ENCODE measurements at regions not wholly inside any gene's neighbourhood (a gene's known extent, or its start where the extent isn't known, plus 50 kb on each side); places are given as distances from the start of the nearest gene placed in this dataset.
"Not testable (repeated sequence)": the region's sequence is repeated elsewhere in the genome, so short reads cannot be mapped to it uniquely, and the experiment has no call there.

DNA sequence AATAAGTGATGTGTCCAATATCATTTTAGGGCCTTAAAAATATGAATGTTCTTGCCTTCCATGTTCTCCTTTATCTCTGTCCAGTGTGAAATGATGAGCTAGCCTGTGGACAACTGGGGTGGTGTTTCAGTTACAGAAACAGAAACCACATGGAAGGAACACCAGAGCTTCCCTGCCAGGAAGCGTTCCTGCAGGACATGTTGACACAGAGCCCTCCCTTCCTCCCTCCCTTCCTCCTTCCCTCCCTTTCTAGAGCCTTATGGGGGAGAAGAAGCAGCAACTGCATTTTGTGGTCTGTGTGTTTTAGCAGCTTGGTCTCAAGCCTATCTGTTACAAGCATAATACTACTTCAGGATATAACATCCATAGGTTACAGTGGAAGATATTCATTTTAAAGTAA is 539.7 kb upstream of the NETO1 start:
- FAIRE-seq: no peak

DNA sequence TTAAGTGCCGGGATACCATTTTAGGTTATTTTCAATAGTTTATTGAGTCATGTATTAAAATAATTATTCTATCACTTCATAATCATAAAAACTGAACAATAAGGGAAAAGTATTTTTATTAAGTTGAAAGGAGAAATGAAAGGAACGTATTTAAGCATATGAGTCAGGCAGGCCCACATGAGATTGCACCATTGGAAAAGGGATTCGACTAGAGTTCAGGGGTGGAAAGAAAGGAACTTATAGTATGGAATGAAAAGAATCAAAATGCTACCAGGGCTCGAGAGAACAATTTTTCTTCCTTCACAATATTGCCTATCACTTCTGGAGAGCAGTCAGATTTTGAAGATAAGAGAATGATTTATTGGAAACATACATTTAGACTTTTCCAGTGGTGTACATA is 516.5 kb upstream of the NETO1 start:
- FAIRE-seq: no peak

DNA sequence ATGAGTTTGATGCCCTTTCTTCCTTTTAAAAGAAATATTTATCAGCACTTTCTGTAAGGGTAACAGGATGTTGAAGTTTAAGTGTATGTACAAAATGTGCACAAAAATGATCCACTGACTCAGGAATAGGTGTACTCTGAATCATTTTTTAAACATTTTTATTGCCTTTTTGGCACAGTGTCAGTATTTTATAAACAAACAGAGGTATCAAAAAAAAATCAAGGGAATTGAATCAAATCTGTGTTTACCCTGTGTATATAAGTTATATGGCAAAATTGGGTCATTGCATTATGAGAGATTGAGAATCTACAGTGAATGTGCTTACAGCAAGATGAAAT is 513.9 kb upstream of the NETO1 start:
- FAIRE-seq: no peak

DNA sequence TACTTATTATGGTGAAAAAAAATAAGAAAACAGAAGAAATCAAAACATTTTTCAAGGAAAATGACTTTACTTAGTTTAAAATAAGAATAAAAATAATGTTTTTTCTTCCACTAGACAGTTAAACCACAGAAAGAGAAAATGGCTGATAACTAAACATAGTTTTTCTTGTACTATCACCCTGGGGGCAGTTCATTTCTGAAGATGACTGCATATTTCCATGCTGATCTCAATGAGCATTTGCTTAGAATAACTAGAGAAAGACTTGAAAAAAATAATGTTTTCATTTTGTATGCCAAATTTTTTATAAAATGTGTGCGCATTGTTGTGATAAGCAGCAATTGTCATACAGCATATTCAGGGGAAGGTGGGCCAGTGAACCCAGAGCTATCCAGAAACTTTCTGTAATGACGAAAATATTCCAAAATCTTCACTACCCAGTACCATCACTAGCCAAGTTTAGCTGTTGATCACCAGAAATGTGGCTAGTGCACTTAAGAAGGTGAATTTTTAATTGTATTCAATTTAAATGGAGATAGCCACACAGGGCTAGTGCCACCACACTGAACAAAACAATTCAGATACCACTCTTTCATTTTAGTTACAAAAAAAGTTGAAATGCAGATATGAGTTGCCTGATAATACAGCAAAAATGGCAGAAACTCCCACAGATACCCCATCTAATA is 513.4 kb upstream of the NETO1 start:
- FAIRE-seq: no peak

DNA sequence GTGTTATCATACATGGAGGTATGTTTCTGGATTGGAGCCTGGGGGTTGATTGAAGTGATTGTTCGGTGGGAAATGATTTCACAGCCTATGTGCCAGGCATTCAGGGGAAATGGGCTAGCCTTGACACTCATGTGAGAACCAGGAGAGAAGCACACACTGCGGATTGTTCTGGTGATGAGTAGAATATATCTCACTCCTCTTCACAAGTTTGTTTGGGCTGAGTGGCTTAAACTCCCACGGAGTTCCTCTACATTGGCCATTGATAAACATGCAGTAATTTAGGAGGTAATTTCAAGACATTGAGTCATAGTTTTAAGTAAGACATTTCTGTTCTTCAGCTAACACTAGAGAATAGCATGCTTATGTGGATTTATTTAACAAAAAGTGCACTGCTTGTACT is 498.9 kb upstream of the NETO1 start:
- FAIRE-seq: no peak

DNA sequence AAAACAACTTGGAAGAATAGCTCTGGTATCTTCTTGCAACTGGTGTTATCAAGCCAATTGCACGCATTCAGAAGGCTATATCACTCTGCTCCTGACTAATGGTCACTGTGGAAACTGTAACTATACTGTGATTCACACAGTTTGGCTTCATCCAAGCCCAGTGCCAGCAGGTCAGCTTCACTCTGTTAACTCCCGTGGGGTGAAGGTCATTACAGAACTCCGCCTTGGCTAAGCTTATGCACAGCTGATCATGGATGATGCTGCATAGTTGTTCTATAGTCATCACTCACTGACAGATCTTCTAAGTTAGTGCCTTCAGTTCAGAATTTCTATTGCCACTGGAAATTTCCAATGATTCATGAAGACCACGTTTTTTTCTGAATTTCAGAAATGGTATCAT is 497.2 kb upstream of the NETO1 start:
- no peak for FAIRE-seq

DNA sequence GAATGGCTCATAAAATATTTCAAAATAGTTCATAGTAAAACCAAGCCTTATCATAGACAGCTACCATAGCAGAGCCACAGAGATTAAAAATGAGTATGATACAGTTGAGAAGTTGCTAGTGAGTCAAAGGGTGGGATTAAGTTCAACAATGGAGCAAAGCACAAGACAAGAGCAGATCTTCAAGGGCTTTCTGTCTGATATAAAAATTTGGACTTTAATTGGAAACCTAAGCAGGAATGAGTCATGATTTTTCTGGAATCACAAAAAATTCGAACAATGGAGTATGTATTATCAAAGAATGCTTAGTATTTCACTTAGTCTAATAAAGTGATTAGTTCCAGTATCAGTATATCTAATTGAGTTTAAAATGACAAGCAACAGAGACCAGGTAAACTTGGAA is 487.3 kb upstream of the NETO1 start:
- FAIRE-seq: no peak

DNA sequence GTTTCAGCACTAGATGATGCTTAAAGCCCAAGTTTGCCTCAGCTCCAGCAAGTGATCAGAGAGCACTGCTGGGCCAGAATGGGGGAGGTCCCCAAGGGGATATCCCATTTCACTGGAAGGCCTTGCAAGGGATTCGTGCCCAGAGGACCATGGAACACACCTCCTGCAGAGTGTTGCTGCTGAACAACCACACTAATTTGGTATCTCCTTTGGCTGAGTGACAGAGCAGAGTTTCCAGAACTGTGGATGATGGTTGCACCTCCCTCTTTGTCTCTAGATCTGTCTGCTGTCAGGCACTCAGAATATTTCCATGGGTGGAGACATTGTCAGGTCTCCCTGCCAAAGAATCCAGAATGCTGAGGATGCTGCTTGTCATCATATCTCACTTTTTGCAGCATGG is 484.8 kb upstream of the NETO1 start:
- no peak for FAIRE-seq

DNA sequence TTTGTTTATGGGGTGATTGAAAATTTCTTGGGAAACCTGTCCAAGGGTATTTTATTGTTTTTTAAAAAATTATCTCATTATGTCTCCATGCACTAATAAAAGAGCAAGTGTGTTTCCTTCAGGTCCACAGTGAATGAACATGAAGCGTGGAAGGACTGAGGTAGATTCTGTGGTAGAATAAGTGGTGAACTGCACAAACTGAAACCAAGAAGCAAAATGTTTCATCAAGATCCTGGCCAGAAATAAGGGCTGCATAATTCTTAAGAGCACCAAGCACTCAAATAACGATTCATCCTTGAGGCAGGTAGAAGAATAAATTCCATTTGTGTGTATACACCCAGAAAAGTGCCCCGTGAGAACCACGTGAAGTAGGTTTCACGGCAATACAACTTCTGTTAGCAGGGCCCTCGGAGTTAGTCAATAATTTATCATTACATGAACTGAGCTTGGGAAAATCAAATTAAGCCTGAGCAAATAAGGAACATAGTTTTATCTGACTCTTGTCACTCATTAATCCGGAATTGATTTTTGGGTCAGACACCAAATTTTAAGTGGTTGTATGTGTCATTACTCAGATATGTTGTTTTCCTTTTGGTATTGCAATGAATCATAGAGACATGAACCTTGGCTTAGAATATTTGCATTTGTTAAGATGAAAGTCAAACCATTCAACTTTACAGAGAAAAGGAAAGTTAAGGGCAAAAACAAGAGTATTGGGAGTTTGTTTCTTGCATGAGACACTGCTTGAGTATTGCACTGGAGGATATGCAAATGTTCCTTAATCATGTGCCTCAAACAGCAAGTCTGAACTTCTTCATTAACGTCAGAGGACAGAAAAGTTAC is 472.6 kb upstream of the NETO1 start:
- FAIRE-seq: no peak

DNA sequence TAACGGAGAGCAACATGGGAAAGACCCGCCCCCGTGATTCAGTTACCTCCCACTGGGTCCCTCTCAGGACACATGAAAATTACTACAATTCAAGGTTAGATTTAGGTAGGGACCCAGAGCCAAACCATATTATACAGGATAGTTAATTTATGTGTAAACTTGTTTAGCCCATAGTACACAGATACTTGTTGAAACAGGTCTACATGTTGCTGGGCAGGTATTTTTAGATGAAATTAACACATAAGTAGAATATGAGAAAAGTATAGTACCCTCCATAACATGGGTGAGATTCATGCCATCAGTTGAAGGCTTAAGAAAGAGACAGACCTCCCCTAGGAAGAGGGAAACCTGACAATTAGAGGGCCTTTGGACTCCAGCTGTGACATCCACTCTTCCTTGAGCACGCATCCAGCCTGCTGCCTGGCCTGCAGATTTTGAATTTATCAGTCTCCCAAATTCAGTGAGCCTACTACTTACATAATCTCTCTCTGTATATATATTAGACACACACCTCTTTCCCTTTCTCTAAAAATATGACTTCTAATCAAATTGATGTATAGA is 463.5 kb upstream of the NETO1 start:
- FAIRE-seq: no peak

DNA sequence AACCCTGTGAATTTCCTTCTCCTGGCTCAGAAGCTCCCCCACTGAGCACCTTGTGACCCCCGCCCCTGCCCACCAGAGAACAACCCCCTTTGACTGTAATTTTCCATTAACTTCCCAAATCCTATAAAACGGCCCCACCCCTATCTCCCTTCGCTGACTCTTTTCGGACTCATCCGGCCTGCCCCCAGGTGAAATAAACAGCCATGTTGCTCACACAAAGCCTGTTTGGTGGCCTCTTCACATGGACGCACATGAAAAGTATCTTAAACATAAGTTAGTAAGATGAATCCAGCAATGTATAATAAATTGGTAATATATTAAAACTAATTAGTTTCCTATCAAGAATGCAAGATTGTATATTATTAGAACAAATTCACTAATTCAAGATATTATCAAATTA is 462.3 kb upstream of the NETO1 start:
- not testable (repeated sequence) for FAIRE-seq

DNA sequence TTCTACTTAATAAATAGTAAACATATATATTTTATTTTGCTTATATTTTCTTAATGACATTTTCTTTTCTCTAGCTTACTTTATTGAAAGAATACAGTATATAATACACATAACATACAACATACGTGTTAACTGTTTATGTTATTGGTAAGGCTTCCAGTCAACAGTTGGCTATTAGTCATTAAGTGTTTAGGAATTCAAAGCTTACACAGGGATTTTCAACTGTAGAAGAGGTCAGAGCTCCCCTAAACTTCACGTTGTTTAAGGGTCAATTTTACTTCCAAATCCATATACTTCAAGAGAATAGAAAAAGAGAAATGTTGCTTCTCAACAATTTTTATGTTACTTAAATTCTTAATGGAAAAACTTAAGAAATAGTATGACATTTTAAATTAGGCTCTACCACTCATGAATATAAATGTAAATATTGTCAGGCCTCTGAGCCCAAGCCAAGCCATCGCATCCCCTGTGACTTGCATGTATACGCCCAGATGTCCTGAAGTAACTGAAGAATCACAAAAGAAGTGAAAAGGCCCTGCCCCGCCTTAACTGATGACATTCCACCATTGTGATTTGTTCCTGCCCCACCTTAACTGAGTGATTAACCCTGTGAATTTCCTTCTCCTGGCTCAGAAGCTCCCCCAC is 456.5 kb upstream of the NETO1 start:
- FAIRE-seq: not testable (repeated sequence)

DNA sequence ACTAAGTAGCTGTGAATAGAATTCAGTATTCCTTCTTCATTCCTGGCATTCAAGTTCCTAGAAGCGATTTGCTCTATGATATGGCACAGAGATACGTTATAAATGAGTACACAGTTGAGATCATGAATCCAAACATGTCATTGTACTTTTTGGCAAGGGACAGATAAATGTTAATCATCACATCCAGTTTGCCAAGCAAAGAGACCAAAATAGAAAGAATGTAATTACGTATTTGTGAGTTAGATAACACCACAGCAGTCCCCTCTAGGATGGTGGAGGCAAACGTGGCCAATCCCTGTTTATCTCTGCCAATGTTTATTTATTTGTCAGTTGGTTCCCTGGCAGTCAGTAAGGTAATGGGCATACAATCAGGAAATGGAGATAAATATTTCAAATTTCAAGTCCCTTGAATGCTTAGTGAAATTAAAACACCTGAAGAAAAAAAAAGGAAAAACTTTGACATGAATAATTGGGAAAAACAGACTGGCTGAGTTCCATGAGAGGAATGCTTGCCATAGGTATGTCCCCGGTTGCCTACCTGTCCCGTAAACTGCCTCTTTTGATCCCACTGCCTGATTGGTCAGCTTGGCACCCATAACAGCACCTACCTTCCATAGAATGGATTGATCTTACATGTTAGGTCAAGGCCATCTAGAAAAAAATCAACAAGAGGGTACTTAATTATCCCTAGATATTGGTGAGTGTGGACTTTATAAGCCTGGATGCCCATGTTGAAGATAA is 451.1 kb upstream of the NETO1 start:
- FAIRE-seq: no peak

DNA sequence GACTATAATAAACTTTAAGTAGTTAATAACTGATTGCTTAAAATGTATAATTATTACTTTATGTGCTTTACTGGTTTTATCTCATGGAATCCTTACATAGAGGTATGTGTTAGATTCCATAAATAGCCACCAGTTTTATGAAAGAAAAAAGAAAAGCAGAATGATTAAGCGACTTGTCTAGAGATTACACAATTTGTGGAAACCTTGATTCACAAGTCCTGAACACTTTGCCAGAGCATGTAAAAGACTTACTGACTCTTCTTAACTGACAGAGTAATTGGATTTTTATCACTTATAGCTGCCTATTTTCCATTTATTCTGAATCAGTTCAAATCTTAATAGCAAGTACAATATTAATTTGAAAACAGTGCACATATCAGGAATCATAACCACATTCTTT is 448.7 kb upstream of the NETO1 start:
- FAIRE-seq: no peak

DNA sequence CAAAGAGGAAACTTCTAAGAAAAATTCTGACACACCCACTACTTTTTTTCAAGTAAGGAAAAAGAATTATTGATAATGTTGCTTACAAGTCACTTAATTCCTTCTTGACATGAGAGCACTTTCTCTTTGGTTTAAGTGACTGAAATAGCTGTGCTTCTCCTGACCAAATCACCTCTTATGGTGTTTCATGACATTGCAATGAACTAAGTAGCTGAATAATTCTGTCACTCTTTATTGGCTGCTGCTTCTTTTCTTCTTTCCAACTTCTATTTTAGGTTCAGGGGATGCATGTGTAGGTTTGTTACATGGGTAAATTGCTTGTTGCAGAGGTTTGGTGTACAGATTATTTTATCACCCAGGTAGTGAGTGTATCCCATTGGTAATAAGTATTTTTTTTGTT is 447.6 kb upstream of the NETO1 start:
- FAIRE-seq: no peak

DNA sequence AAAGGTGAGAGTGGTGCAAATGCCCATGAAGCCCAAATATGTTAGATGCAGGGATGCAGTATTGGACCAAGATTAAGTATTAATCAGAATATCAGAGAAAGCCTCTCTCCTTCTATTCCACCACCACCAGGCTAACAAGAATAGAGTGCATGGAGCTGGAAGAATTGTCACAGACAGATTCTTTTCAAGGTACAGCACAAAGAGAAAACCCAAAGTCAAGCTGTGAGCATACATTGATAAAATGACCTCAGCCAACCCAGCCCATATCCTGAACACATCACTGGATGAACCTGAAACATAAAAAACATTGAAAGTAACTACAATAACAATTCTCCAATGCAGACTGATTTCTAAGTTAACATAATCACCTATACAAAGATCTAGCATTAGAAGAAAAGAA is 445.7 kb upstream of the NETO1 start:
- no peak for FAIRE-seq

DNA sequence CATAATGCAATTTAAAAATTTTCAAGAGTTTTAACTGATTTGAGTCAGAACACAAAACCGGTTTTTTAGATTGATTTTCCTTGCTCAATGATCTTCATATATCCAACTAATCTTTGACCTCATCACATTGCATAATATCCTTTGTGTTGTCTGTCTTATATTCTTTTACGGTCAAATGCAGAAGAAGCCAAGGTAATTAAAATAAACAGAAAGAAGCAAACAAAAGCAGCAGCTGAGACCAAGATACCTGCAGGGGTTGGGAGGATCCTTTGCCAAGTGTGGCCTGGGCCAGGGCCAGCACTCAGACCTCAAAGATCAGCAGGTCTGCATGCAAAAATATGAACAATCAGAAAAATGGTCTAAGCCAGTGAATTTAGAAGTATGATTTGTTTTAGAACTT is 428.9 kb upstream of the NETO1 start:
- no peak for FAIRE-seq

DNA sequence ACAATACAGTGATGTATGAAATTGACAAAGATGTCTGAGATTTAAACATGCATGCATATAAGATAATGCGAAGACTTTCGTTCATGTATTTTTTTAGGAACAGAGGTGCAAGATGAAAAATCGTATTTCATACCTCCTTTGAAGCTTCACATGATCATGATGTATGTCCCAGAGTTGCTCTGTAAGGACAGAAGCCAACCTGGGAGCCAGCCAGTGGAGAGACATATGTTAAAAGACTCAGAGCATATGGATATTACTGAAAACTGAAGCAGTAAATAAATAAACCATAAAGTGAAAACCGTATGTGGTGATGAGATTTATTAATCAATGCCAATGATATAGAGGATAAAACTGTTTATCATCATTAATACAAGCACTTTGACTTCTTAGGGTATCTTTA is 424.4 kb upstream of the NETO1 start:
- no peak for FAIRE-seq

DNA sequence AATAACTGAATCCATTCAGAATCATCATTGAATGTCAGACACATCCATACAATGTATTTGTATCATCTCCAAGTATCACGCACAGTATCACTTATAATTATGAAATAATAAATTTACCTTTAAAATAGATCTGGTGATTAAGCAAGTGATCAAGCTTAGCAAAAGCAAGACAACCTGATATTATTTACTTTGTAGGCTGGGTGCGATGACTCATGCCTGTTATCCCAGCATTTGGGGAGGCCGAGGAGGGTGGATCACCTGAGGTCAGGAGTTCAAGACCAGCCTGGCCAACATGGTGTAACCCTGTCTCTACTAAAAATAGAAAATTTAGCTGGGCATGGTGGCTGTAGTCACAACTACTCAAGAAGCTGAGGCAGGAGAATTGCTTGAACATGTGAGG is 421.0 kb upstream of the NETO1 start:
- no peak for FAIRE-seq

DNA sequence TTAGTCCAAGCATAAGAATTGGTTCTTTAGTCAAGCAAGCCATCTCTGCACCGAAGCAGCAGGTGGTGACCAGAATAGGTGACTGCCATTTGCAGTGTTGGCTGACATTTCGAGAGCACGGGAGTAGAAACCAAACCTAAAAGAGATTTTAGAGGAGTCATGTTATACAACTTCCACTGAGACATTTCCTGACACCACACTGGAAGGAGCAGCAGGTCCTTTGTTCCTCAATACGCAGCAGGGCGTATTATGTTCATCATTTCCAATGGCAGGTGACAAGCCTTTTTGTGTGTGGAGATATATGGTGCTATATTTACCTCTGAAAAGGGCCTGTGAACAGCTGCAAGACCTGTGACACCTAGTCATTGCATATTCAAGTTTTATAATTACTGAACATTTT is 418.8 kb upstream of the NETO1 start:
- FAIRE-seq: no peak

DNA sequence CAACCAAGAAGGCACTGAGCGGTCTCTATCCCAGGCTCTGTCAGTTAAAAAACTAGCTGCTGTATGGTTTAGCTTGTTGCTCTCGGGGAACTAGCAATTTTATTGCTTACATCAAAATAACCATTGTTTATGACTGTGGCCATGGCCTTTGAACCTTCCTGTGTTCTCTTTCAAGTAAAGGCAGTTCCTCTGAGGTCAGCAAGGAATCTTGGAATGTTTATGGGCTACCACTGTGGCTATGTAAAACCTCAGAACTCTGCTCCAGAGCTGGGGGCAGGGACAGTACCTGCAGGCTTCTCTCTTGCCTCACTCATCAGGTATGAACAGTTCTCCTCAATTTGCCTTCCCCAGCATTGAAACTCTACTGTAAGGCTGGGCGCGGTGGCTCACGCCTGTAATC is 416.0 kb upstream of the NETO1 start:
- FAIRE-seq: no peak

DNA sequence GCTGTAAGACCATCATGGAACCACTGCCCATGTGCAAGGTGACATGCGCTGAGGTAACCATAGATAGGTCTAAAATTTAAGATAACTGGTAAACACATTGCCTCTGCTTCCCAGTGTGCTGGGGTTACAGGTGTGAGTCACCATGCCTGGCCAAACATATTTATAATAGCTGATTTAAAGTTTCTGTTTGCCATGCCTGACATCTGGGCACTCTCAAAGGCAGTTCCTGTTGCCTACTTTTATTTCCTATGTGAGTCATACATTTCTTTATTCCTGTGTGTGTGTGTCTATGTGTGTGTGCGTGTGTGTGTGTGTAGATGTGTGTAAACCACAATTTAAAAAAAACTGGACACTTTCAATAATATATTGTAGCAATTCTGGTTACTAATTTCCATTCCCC is 415.2 kb upstream of the NETO1 start:
- FAIRE-seq: no peak

DNA sequence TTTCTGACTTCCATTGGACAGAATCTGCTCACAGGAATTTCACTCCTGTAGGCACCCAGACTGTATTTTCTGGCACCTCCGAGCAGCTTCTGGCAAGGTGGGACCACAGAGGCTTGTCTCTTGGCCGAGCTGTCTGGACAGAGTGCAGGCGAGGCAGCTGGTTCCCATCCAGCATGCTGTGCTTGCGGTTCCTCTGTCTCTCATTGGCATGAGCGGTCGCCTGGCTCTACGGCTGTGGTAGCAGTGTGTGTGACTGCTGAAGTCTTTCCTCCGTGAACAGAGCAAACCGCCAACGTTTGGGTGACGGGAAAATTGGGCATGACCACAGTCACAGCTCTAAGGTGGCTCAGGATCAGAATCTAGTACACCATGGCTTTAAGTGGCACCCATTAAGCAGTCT is 411.7 kb upstream of the NETO1 start:
- FAIRE-seq: no peak
